H1 (cell line): ENCODE measurements at regions not wholly inside any gene's neighbourhood (a gene's known extent, or its start where the extent isn't known, plus 50 kb on each side); places are given as distances from the start of the nearest gene placed in this dataset.

Experiments used
- CREB1 ChIP-seq: IDR thresholded peaks from 2 replicates; pipeline ENCODE4 v1.6.1; 2012; ENCODE audit warnings: inconsistent platforms

GRCh38 chr6:168240160-168240559, 79.4 kb downstream of the DACT2 start (continued):
- no peak for TF ChIP-seq CREB1
- TF ChIP-seq, all 59 proteins: peak for 0
